HCT116 (cell line): ENCODE measurements at regions not wholly inside any gene's neighbourhood (a gene's known extent, or its start where the extent isn't known, plus 50 kb on each side); places are given as distances from the start of the nearest gene placed in this dataset.

Source experiments
- ATAC-seq: fragments of 200-7000 bp; cut with Tn5 transposase; 2 replicates; pipeline ENCODE4 v1.9.1; 2020; ENCODE audit warnings: mild to moderate bottlenecking, moderate library complexity
- BruUV-seq: library from RNA; stranded (reverse); fragments of 400-500 nt; replicated peaks from 2 replicates; lab custom pipeline; 2021; lab: Mats Ljungman, UMichigan
- CTCF ChIA-PET: fragments of 300-600 bp; sonication (Branson Sonifier 250); formaldehyde crosslinking; loops from one replicate; lab custom pipeline; 2021; ENCODE audit warnings: antibody characterized with exemption; lab: Charles Lee
- POLR2A ChIA-PET: fragments of 300-600, 350-600 bp; sonication (Branson Sonifier 250); formaldehyde crosslinking; loops from one replicate; lab custom pipeline; 2021; ENCODE audit warnings: antibody characterized with exemption; lab: Charles Lee
- RAD21 ChIA-PET, 2 experiments: fragments of 300-600 bp; sonication (Branson Sonifier 250); formaldehyde crosslinking; loops; one replicate each; lab custom pipeline; 2023; ENCODE audit warnings: low total read pairs in 2 of 2; ENCODE audit not compliant: uncharacterized antibody in 2 of 2, unreplicated experiment in 2 of 2, low non-redundant PET in 1 of 2; lab: Charles Lee
- DNase-seq: peaks from one replicate; pipeline ENCODE4 v3.0.0-alpha.2; 2010; ENCODE audit warnings: low read depth, low spot score
- H2AFZ ChIP-seq: fragments of 200-600 bp; shearing (Covaris generic), sonication (generic); 2 replicates; pipeline ENCODE4 v1.6.1; 2017; ENCODE audit warnings: low read depth, mixed run types, mixed read lengths, antibody characterized with exemption, low read length; ENCODE audit not compliant: poor library complexity, severe bottlenecking
- H3K27ac ChIP-seq: 2 replicates; pipeline ENCODE4 v1.5.1; 2012; ENCODE audit warnings: low read depth, low read length
- H3K27me3 ChIP-seq: fragments of 200-600 bp; sonication (generic); 2 replicates; pipeline ENCODE4 v1.6.1; 2016; ENCODE audit warnings: mixed run types, low read length, mixed read lengths; ENCODE audit not compliant: insufficient read depth
- H3K36me3 ChIP-seq, 2 experiments: fragments of 200-500 bp in 1 of 2; fragments of 200-600 bp in 1 of 2; sonication (Bioruptor generic) in 1 of 2; sonication (generic) in 1 of 2; 2 replicates each; pipeline versions ENCODE4 v1.5.1 to v1.6.1; 2014 to 2016; ENCODE audit warnings: low read length in 2 of 2, inconsistent platforms in 1 of 2, mixed read lengths in 1 of 2, mixed run types in 1 of 2; ENCODE audit not compliant: insufficient read depth in 2 of 2, control insufficient read depth in 1 of 2
- H3K4me1 ChIP-seq, 2 experiments: fragments of 200-600 bp in 1 of 2; sonication (generic) in 1 of 2; 2 replicates each; pipeline versions ENCODE4 v1.5.1 to v1.6.1; 2012 to 2017; ENCODE audit warnings: low read length in 2 of 2, inconsistent platforms in 1 of 2, mild to moderate bottlenecking in 1 of 2, mixed read lengths in 1 of 2, mixed run types in 1 of 2, moderate library complexity in 1 of 2; ENCODE audit not compliant: insufficient read depth in 2 of 2, control insufficient read depth in 1 of 2
- H3K4me2 ChIP-seq: fragments of 200-600 bp; sonication (generic); 2 replicates; pipeline ENCODE4 v1.6.1; 2017; ENCODE audit warnings: mixed run types, low read length, mixed read lengths
- H3K4me3 ChIP-seq, 2 experiments: fragments of 200-600 bp in 1 of 2; sonication (generic) in 1 of 2; replicated peaks in 1 of 2; 2 replicates each; pipeline ENCODE4 v1.5.1; 2011 to 2016; ENCODE audit warnings: low read length in 2 of 2, control low read depth in 1 of 2, low read depth in 1 of 2, mild to moderate bottlenecking in 1 of 2, mixed read lengths in 1 of 2, mixed run types in 1 of 2
- H3K79me2 ChIP-seq: fragments of 200-600 bp; sonication (generic); 2 replicates; pipeline ENCODE4 v1.6.1; 2017; ENCODE audit warnings: mild to moderate bottlenecking, mixed run types, low read length, moderate library complexity, mixed read lengths; ENCODE audit not compliant: insufficient read depth
- H3K9ac ChIP-seq: fragments of 200-600 bp; sonication (generic); 2 replicates; pipeline ENCODE4 v1.6.1; 2016; ENCODE audit warnings: low read length, mixed read lengths
- H3K9me2 ChIP-seq: fragments of 200-600 bp; sonication (generic), shearing (Covaris generic); 2 replicates; pipeline ENCODE4 v1.6.1; 2017; ENCODE audit warnings: mixed run types, mild to moderate bottlenecking, moderate library complexity; ENCODE audit not compliant: insufficient read depth
- H3K9me3 ChIP-seq, 2 experiments: fragments of 200-500 bp in 1 of 2; fragments of 200-600 bp in 1 of 2; sonication (Bioruptor generic) in 1 of 2; sonication (generic) in 1 of 2; 2 replicates each; pipeline ENCODE4 v1.6.1; 2014 to 2017; ENCODE audit warnings: low read length in 2 of 2, mixed read lengths in 2 of 2, inconsistent platforms in 1 of 2, low read depth in 1 of 2, mild to moderate bottlenecking in 1 of 2, mixed run types in 1 of 2, moderate library complexity in 1 of 2; ENCODE audit not compliant: control insufficient read depth in 1 of 2, insufficient read depth in 1 of 2
- H4K20me1 ChIP-seq: fragments of 200-600 bp; sonication (generic), shearing (Covaris generic); 2 replicates; pipeline ENCODE4 v1.6.1; 2017; ENCODE audit warnings: mixed run types, mild to moderate bottlenecking, moderate library complexity; ENCODE audit not compliant: insufficient read depth
- CBX3 ChIP-seq: IDR thresholded peaks from 2 replicates; pipeline ENCODE4 v1.6.1; 2012; ENCODE audit warnings: low read depth
- ELF1 ChIP-seq: IDR thresholded peaks from 2 replicates; pipeline ENCODE4 v1.6.1; 2012; ENCODE audit warnings: low read depth, borderline replicate concordance
- EZH2 ChIP-seq: fragments of 200-600 bp; sonication (generic); IDR thresholded peaks from 2 replicates; pipeline ENCODE4 v1.6.1; 2017; ENCODE audit warnings: antibody characterized with exemption, mixed run types
- FOSL1 ChIP-seq: IDR thresholded peaks from 2 replicates; pipeline ENCODE4 v1.6.1; 2012; ENCODE audit warnings: low read depth
- JUND ChIP-seq: IDR thresholded peaks from 2 replicates; pipeline ENCODE4 v1.6.1; 2012
- POLR2A ChIP-seq: IDR thresholded peaks from 2 replicates; pipeline ENCODE4 v1.7.0; 2011; ENCODE audit warnings: borderline replicate concordance; ENCODE audit not compliant: insufficient read depth, insufficient read length; ENCODE audit errors: extremely low read depth
- POLR2AphosphoS5 ChIP-seq: IDR thresholded peaks from 2 replicates; pipeline ENCODE4 v1.6.1; 2011; ENCODE audit warnings: mild to moderate bottlenecking, low read depth, low read length, moderate library complexity
- SIN3A ChIP-seq: IDR thresholded peaks from 2 replicates; pipeline ENCODE4 v1.6.1; 2012; ENCODE audit warnings: low read depth
- TCF7L2 ChIP-seq: IDR thresholded peaks from 2 replicates; pipeline ENCODE4 v1.7.0; 2011; ENCODE audit warnings: borderline replicate concordance, inconsistent platforms; ENCODE audit not compliant: insufficient read depth, insufficient read length; ENCODE audit errors: extremely low read depth
- ZNF274 ChIP-seq: fragments of 200-500 bp; sonication (Bioruptor generic); IDR thresholded peaks from 2 replicates; pipeline ENCODE4 v1.6.1; 2014; ENCODE audit warnings: mild to moderate bottlenecking, low read depth, low read length, inconsistent platforms
- intact Hi-C: fragments of 100-400 bp; cut with micrococcal nuclease; formaldehyde crosslinking; loops from 2 replicates; pipeline ENCODE4 v1.10.0; 2022
- TF ChIP-seq, protein P1 (sequence below): IDR thresholded peaks from 2 replicates; pipeline ENCODE4 v1.6.1; 2012; ENCODE audit warnings: low read depth
- TF ChIP-seq, protein P2 (sequence below): IDR thresholded peaks from 2 replicates; pipeline ENCODE4 v1.6.1; 2012

DNA sequence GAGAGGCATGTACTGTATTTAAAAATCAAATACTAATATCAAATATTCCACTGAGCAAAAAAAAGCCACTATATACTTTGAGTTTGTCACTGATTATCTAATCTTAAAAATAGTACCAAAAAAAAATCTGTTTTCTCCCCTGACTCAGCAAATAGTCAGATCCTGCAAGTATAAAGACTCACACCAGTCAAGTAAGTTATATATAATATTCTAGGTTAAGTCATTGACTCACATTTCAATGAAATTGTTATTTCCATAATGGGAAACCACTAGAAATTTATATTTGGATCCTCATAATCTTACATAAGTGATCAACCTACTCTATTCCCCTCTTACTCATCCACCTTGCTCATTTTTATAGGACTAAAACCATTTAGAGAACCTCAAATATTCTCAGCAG lies 447.2 kb upstream of the MEF2C start:
- Histone ChIP-seq H3K4me1 (no peaks in the 10 kb centered on the region), H3K4me3 (no peak overlapping the region), H3K79me2 (no peaks in the 10 kb centered on the region), H3K36me3 (no peaks in the 10 kb centered on the region), H3K9me2 (no peaks in the 10 kb centered on the region), H3K9ac (no peak overlapping the region), H3K27me3 (no peaks in the 10 kb centered on the region), H4K20me1 (no peaks in the 10 kb centered on the region), H3K9me3 (no peaks in the 10 kb centered on the region), H2AFZ (no peak overlapping the region), H3K27ac (no peak overlapping the region), H3K4me2 (no peak overlapping the region)
- RAD21 ChIA-PET: no interaction called here
- TF ChIP-seq POLR2AphosphoS5: no peak
- no peak for TF ChIP-seq CBX3
- no peak for TF ChIP-seq ZNF274
- TF ChIP-seq, protein P1, sequence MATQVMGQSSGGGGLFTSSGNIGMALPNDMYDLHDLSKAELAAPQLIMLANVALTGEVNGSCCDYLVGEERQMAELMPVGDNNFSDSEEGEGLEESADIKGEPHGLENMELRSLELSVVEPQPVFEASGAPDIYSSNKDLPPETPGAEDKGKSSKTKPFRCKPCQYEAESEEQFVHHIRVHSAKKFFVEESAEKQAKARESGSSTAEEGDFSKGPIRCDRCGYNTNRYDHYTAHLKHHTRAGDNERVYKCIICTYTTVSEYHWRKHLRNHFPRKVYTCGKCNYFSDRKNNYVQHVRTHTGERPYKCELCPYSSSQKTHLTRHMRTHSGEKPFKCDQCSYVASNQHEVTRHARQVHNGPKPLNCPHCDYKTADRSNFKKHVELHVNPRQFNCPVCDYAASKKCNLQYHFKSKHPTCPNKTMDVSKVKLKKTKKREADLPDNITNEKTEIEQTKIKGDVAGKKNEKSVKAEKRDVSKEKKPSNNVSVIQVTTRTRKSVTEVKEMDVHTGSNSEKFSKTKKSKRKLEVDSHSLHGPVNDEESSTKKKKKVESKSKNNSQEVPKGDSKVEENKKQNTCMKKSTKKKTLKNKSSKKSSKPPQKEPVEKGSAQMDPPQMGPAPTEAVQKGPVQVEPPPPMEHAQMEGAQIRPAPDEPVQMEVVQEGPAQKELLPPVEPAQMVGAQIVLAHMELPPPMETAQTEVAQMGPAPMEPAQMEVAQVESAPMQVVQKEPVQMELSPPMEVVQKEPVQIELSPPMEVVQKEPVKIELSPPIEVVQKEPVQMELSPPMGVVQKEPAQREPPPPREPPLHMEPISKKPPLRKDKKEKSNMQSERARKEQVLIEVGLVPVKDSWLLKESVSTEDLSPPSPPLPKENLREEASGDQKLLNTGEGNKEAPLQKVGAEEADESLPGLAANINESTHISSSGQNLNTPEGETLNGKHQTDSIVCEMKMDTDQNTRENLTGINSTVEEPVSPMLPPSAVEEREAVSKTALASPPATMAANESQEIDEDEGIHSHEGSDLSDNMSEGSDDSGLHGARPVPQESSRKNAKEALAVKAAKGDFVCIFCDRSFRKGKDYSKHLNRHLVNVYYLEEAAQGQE: no peak
- no peak for TF ChIP-seq SIN3A
- no peak for TF ChIP-seq EZH2
- no peak for TF ChIP-seq POLR2A
- no TSS peak for BruUV-seq
- POLR2A ChIA-PET: no interaction called here
- CTCF ChIA-PET: no interaction called here
- DNase-seq: no peak
- intact Hi-C loops: no loop called here
- ATAC-seq: no peak

DNA sequence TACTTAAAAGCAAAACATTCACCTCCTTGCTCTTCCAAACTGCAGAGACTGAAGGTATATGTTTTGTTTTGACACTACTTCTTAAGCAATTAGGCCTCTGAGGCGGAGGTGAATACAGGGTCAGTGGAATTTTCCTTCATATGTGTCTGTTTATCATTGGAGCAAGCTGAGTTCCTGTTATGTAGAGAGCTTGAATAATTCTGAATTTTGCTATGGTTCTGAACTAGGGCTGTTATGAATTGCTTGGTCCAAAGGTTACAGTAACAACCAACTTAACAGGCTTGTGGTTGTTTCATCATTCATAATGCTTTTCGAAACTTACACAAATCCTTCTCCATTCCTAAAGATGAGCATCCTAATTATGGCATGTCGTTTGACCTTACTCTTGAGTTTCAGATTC lies 444.6 kb upstream of the MEF2C start:
- no peak overlapping the region for H3K9ac ChIP-seq
- H3K4me2 ChIP-seq: no peak overlapping the region
- no peaks in the 10 kb centered on the region for H3K9me3 ChIP-seq
- no TSS peak for BruUV-seq
- TF ChIP-seq CBX3: no peak
- no peak for TF ChIP-seq SIN3A
- TF ChIP-seq ZNF274: no peak
- TF ChIP-seq TCF7L2: no peak
- no peak for TF ChIP-seq EZH2
- TF ChIP-seq, protein P2, sequence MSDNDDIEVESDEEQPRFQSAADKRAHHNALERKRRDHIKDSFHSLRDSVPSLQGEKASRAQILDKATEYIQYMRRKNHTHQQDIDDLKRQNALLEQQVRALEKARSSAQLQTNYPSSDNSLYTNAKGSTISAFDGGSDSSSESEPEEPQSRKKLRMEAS: no peak
- TF ChIP-seq FOSL1: no peak
- no peak for TF ChIP-seq JUND
- no peak for TF ChIP-seq ELF1
- TF ChIP-seq, all 23 proteins: peak for 0
- Histone ChIP-seq H3K79me2 (no peaks in the 10 kb centered on the region), H3K4me1 (no peaks in the 10 kb centered on the region), H3K9me2 (no peaks in the 10 kb centered on the region), H3K36me3 (no peaks in the 10 kb centered on the region), H3K27me3 (no peaks in the 10 kb centered on the region), H2AFZ (no peak overlapping the region), H3K4me3 (no peak overlapping the region), H4K20me1 (no peaks in the 10 kb centered on the region), H3K27ac (no peak overlapping the region)
- intact Hi-C loops: no loop called here
- ATAC-seq (no peak), DNase-seq (no peak)
- ChIA-PET CTCF (no interaction called here), POLR2A (no interaction called here), RAD21 (no interaction called here)
